ENCODE measurements at regions not wholly inside any gene's neighbourhood (a gene's known extent, or its start where the extent isn't known, plus 50 kb on each side); places are given as distances from the start of the nearest gene placed in this dataset.

GRCh38 chr1:60374537-60374936 lies 301.0 kb upstream of the C1orf87 start:
- H2AFZ ChIP-seq (ENCODE audit: low read depth, low read length) = no peak overlapping the region
- H3K79me2 ChIP-seq (ENCODE audit: low read length) = no peaks in the 10 kb centered on the region
- TF ChIP-seq CTCF (IDR thresholded peaks at IDR 0.05; ENCODE audit: low read depth, low read length) (no peak), EZH2phosphoT487 (IDR thresholded peaks at IDR 0.05; ENCODE audit: low read depth) (no peak)
- H4K20me1 ChIP-seq (ENCODE audit: insufficient read depth, low read length) = no peaks in the 10 kb centered on the region
- no peaks in the 10 kb centered on the region for H3K4me1 ChIP-seq (ENCODE audit: low read length)
- no peaks in the 10 kb centered on the region for H3K36me3 ChIP-seq (replicated peaks; ENCODE audit: low read depth, low read length)
- H3K4me2 ChIP-seq (ENCODE audit: low read length) = no peak overlapping the region
- H3K9me3 ChIP-seq (ENCODE audit: insufficient read depth, low read length) = no peaks in the 10 kb centered on the region
- H3K9ac ChIP-seq (ENCODE audit: low read length) = no peak overlapping the region
- H3K27me3 ChIP-seq (ENCODE audit: low read depth, low read length) = no peaks in the 10 kb centered on the region
- no peak overlapping the region for H3K27ac ChIP-seq (ENCODE audit: low read length)
- no peak overlapping the region for H3K4me3 ChIP-seq (ENCODE audit: low read length)

- H3K9ac ChIP-seq (ENCODE audit: low read length) = no peak overlapping the region
- no peaks in the 10 kb centered on the region for H3K9me3 ChIP-seq (ENCODE audit: insufficient read depth, low read length)
- H3K4me1 ChIP-seq (ENCODE audit: low read length) = no peaks in the 10 kb centered on the region
- H3K27me3 ChIP-seq (ENCODE audit: low read depth, low read length) = no peaks in the 10 kb centered on the region
- H3K4me3 ChIP-seq (ENCODE audit: low read length) = no peak overlapping the region
- no peak overlapping the region for H3K27ac ChIP-seq (ENCODE audit: low read length)
- H3K79me2 ChIP-seq (ENCODE audit: low read length) = no peaks in the 10 kb centered on the region
- TF ChIP-seq CTCF (IDR thresholded peaks at IDR 0.05; ENCODE audit: low read depth, low read length) (no peak), EZH2phosphoT487 (IDR thresholded peaks at IDR 0.05; ENCODE audit: low read depth) (no peak)
- no peaks in the 10 kb centered on the region for H4K20me1 ChIP-seq (ENCODE audit: insufficient read depth, low read length)
- H3K36me3 ChIP-seq (replicated peaks; ENCODE audit: low read depth, low read length) = no peaks in the 10 kb centered on the region
- no peak overlapping the region for H2AFZ ChIP-seq (ENCODE audit: low read depth, low read length)
- H3K4me2 ChIP-seq (ENCODE audit: low read length) = no peak overlapping the region
Measured at GRCh38 chr1:60367532-60367931, 294.0 kb upstream of the C1orf87 start.

GRCh38 chr1:60359431-60359830 lies 285.9 kb upstream of the C1orf87 start:
- Histone ChIP-seq H3K27ac (ENCODE audit: low read length) (no peak overlapping the region), H2AFZ (ENCODE audit: low read depth, low read length) (no peak overlapping the region), H3K4me1 (ENCODE audit: low read length) (no peaks in the 10 kb centered on the region), H3K9me3 (ENCODE audit: insufficient read depth, low read length) (no peaks in the 10 kb centered on the region), H3K9ac (ENCODE audit: low read length) (no peak overlapping the region), H3K4me2 (ENCODE audit: low read length) (no peak overlapping the region), H3K36me3 (replicated peaks; ENCODE audit: low read depth, low read length) (no peaks in the 10 kb centered on the region), H4K20me1 (ENCODE audit: insufficient read depth, low read length) (no peaks in the 10 kb centered on the region), H3K79me2 (ENCODE audit: low read length) (no peaks in the 10 kb centered on the region), H3K4me3 (ENCODE audit: low read length) (no peak overlapping the region), H3K27me3 (ENCODE audit: low read depth, low read length) (no peaks in the 10 kb centered on the region)
- no peak for TF ChIP-seq CTCF (IDR thresholded peaks at IDR 0.05; ENCODE audit: low read depth, low read length)
- no peak for TF ChIP-seq EZH2phosphoT487 (IDR thresholded peaks at IDR 0.05; ENCODE audit: low read depth)

- Histone ChIP-seq H2AFZ (ENCODE audit: low read depth, low read length) (no peak overlapping the region), H3K27ac (ENCODE audit: low read length) (no peak overlapping the region), H3K27me3 (ENCODE audit: low read depth, low read length) (no peaks in the 10 kb centered on the region), H3K9ac (ENCODE audit: low read length) (no peak overlapping the region), H3K36me3 (replicated peaks; ENCODE audit: low read depth, low read length) (no peaks in the 10 kb centered on the region), H3K79me2 (ENCODE audit: low read length) (no peaks in the 10 kb centered on the region), H3K4me1 (ENCODE audit: low read length) (no peaks in the 10 kb centered on the region), H4K20me1 (ENCODE audit: insufficient read depth, low read length) (no peaks in the 10 kb centered on the region), H3K9me3 (ENCODE audit: insufficient read depth, low read length) (no peaks in the 10 kb centered on the region), H3K4me2 (ENCODE audit: low read length) (no peak overlapping the region), H3K4me3 (ENCODE audit: low read length) (no peak overlapping the region)
- TF ChIP-seq CTCF (IDR thresholded peaks at IDR 0.05; ENCODE audit: low read depth, low read length) = no peak
- TF ChIP-seq EZH2phosphoT487 (IDR thresholded peaks at IDR 0.05; ENCODE audit: low read depth) = no peak
Measured at GRCh38 chr1:60350531-60350930, 277.0 kb upstream of the C1orf87 start.

Measured in OCI-LY3 (cell line).